Sigmoid colon (tissue), 4 donors: ENCODE measurements at regions not wholly inside any gene's neighbourhood (a gene's known extent, or its start where the extent isn't known, plus 50 kb on each side); places are given as distances from the start of the nearest gene placed in this dataset.

Experiments used
- EP300 ChIP-seq, 4 donors: sonication (generic); formaldehyde crosslinking; IDR thresholded peaks; one replicate each; pipeline ENCODE4 v1.6.1; 2017; ENCODE audit warnings: antibody characterized with exemption in 4 of 4
- POLR2A ChIP-seq, 2 donors: fragments of 450-650 bp; IDR thresholded peaks; one replicate each; pipeline ENCODE4 v1.6.1; 2016; ENCODE audit warnings: antibody characterized with exemption in 2 of 2, mild to moderate bottlenecking in 2 of 2, moderate library complexity in 2 of 2
- POLR2AphosphoS5 ChIP-seq, 4 donors: sonication (generic); formaldehyde crosslinking; IDR thresholded peaks; one replicate each; pipeline ENCODE4 v1.6.1; 2017; ENCODE audit warnings: antibody characterized with exemption in 4 of 4
- TF ChIP-seq, protein P1 (sequence below), 4 experiments: fragments of 450-650 bp in 3 of 4; fragments of 200-600 bp in 1 of 4; IDR thresholded peaks; one replicate each; pipeline ENCODE4 v1.5.1; 2016 to 2019; ENCODE audit warnings: antibody characterized with exemption in 4 of 4, mild to moderate bottlenecking in 3 of 4, moderate library complexity in 2 of 4

DNA sequence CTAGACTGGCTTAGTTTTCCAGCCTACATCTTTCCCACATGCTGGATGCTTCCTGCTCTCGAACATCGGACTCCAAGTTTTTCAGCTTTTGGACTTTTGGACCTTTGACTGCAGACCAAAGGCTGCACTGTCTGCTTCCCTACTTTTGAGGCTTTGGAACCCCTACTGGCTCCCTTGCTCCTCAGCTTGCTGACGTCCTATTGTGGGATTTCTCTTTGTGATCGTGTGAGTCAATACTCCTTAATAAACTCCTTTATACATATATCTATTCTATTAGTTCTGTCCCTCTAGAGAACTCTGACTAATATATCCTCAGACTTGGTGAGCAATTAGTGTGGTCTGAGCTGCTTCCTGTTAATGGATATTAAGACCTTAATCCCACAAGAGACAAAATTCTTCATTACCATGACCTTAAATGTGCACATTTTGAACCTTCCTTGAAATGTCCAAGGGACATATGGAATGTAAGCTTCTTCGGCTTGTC, 752.9 kb downstream of the CDH18 start:
- TF ChIP-seq, protein P1, sequence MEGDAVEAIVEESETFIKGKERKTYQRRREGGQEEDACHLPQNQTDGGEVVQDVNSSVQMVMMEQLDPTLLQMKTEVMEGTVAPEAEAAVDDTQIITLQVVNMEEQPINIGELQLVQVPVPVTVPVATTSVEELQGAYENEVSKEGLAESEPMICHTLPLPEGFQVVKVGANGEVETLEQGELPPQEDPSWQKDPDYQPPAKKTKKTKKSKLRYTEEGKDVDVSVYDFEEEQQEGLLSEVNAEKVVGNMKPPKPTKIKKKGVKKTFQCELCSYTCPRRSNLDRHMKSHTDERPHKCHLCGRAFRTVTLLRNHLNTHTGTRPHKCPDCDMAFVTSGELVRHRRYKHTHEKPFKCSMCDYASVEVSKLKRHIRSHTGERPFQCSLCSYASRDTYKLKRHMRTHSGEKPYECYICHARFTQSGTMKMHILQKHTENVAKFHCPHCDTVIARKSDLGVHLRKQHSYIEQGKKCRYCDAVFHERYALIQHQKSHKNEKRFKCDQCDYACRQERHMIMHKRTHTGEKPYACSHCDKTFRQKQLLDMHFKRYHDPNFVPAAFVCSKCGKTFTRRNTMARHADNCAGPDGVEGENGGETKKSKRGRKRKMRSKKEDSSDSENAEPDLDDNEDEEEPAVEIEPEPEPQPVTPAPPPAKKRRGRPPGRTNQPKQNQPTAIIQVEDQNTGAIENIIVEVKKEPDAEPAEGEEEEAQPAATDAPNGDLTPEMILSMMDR (IDR thresholded peaks at IDR 0.05), result no peak
- no peak for TF ChIP-seq POLR2AphosphoS5 (IDR thresholded peaks at IDR 0.05)
- no peak for TF ChIP-seq POLR2A (IDR thresholded peaks at IDR 0.05)
- TF ChIP-seq EP300 (IDR thresholded peaks at IDR 0.05), result no peak
